Left hindlimb (tissue), 1 donor: ENCODE measurements at regions not wholly inside any gene's neighbourhood (a gene's known extent, or its start where the extent isn't known, plus 50 kb on each side); places are given as distances from the start of the nearest gene placed in this dataset.

ENCODE experiments used
- DNase-seq: peaks from one replicate; pipeline ENCODE4 v3.0.0-alpha.2; 2018

- no peak for DNase-seq
Measured at GRCh38 chr10:36277459-36277858, 635.4 kb upstream of the FZD8 start.

GRCh38 chr10:36271627-36272340 lies 629.7 kb upstream of the FZD8 start:
- DNase-seq: no peak

GRCh38 chr10:36269222-36269621 lies 627.1 kb upstream of the FZD8 start:
- DNase-seq: no peak

- DNase-seq: no peak
Measured at GRCh38 chr10:36266923-36267322, 624.8 kb upstream of the FZD8 start.

GRCh38 chr10:36265741-36266140 lies 623.6 kb upstream of the FZD8 start:
- DNase-seq: no peak

- no peak for DNase-seq
Measured at GRCh38 chr10:36263871-36264270, 621.8 kb upstream of the FZD8 start.

- DNase-seq: peak; percentile 27
Measured at GRCh38 chr10:36256948-36257356, 614.9 kb upstream of the FZD8 start.

GRCh38 chr10:36256166-36256565 lies 614.1 kb upstream of the FZD8 start:
- DNase-seq: peak; percentile 36

GRCh38 chr10:36254199-36254598 lies 612.1 kb upstream of the FZD8 start:
- DNase-seq: peak; percentile 41

GRCh38 chr10:36253731-36254130 lies 611.6 kb upstream of the FZD8 start:
- no peak for DNase-seq

GRCh38 chr10:36251068-36251467 lies 609.0 kb upstream of the FZD8 start:
- no peak for DNase-seq

- no peak for DNase-seq
Measured at GRCh38 chr10:36248304-36248981, 606.3 kb upstream of the FZD8 start.

- DNase-seq: no peak
Measured at GRCh38 chr10:36247478-36247877, 605.4 kb upstream of the FZD8 start.

GRCh38 chr10:36236931-36237330 lies 594.8 kb upstream of the FZD8 start:
- no peak for DNase-seq

GRCh38 chr10:36236341-36236740 lies 594.2 kb upstream of the FZD8 start:
- no peak for DNase-seq

GRCh38 chr10:36232935-36233334 lies 590.8 kb upstream of the FZD8 start:
- DNase-seq: no peak

- DNase-seq: no peak
Measured at GRCh38 chr10:36224431-36224985, 582.4 kb upstream of the FZD8 start.

- DNase-seq: no peak
Measured at GRCh38 chr10:36221101-36221500, 579.0 kb upstream of the FZD8 start.

- no peak for DNase-seq
Measured at GRCh38 chr10:36220151-36220550, 578.1 kb upstream of the FZD8 start.

- DNase-seq: no peak
Measured at GRCh38 chr10:36211856-36212255, 569.8 kb upstream of the FZD8 start.

- no peak for DNase-seq
Measured at GRCh38 chr10:36209480-36209879, 567.4 kb upstream of the FZD8 start.

- no peak for DNase-seq
Measured at GRCh38 chr10:36202881-36203280, 560.8 kb upstream of the FZD8 start.

- no peak for DNase-seq
Measured at GRCh38 chr10:36200577-36200976, 558.5 kb upstream of the FZD8 start.

- DNase-seq: no peak
Measured at GRCh38 chr10:36198322-36198721, 556.2 kb upstream of the FZD8 start.
